ENCODE measurements at regions not wholly inside any gene's neighbourhood (a gene's known extent, or its start where the extent isn't known, plus 50 kb on each side); places are given as distances from the start of the nearest gene placed in this dataset.

GRCh38 chrX:145881175-145881995 lies 63.8 kb downstream of the SLITRK2 start:
- ChIA-PET RAD21 (ENCODE audit: unreplicated experiment) (no interaction called here), POLR2A (no interaction called here), CTCF (no interaction called here), SMC1A (ENCODE audit: uncharacterized antibody, unreplicated experiment) (no interaction called here)
- H3K79me2 ChIP-seq (ENCODE audit: control insufficient read depth, insufficient read depth, low read length): no peaks in the 10 kb centered on the region
- no peaks in the 10 kb centered on the region for H3K27me3 ChIP-seq (replicated peaks in 1 of 2; ENCODE audit: control insufficient read depth in 2 of 2, insufficient read depth in 2 of 2, low read length in 1 of 2)
- no peaks in the 10 kb centered on the region for H4K20me1 ChIP-seq (ENCODE audit: control insufficient read depth, insufficient read depth)
- 13% methylated on average over 14 of the region's 14 CpGs for WGBS (ENCODE audit: insufficient coverage, insufficient replicate concordance, low lambda C conversion rate, missing lambda C conversion rate)
- intact Hi-C loops (cut with micrococcal nuclease; ENCODE audit: unreplicated experiment) (no loop called here), in situ Hi-C loops (cut with MboI) (no loop called here)
- no peak overlapping the region for H3K4me2 ChIP-seq (ENCODE audit: control insufficient read depth, insufficient read depth)
- no peaks in the 10 kb centered on the region for H3K4me1 ChIP-seq (ENCODE audit: control insufficient read depth, insufficient read depth, low read length)
- no peak overlapping the region for H2AFZ ChIP-seq (ENCODE audit: control insufficient read depth, low read depth, low read length)
- BruUV-seq (replicated peaks): no TSS peak
- no peaks in the 10 kb centered on the region for H3K9me3 ChIP-seq (replicated peaks; ENCODE audit: control insufficient read depth, insufficient read depth, low read length)
- no peak overlapping the region for H3K27ac ChIP-seq (ENCODE audit: control insufficient read depth, insufficient read depth)
- FAIRE-seq: no peak
- DNase-seq (ENCODE audit: low read depth, low spot score): no peak
- H3K4me3 ChIP-seq: no peak overlapping the region
- H3K36me3 ChIP-seq (ENCODE audit: control insufficient read depth in 2 of 2, insufficient read depth in 2 of 2, low read length in 1 of 2): no peaks in the 10 kb centered on the region
- ATAC-seq: no peak
- no peak for TF ChIP-seq MXI1 (IDR thresholded peaks at IDR 0.05; ENCODE audit: low read depth, low read length)
- TF ChIP-seq ATF2 (IDR thresholded peaks at IDR 0.05; ENCODE audit: low read length): no peak
- no peak for TF ChIP-seq SIX5 (IDR thresholded peaks at IDR 0.05; ENCODE audit: low read depth, low read length, severe bottlenecking)
- TF ChIP-seq IKZF1 (conservative IDR thresholded peaks at IDR 0.05): no peak
- no peak for TF ChIP-seq NFIC (IDR thresholded peaks at IDR 0.05; ENCODE audit: low read depth, low read length)
- TF ChIP-seq ZNF622 (IDR thresholded peaks at IDR 0.05): no peak
- TF ChIP-seq HDAC6 (IDR thresholded peaks at IDR 0.05; ENCODE audit: unreplicated experiment): no peak
- TF ChIP-seq, protein P1, sequence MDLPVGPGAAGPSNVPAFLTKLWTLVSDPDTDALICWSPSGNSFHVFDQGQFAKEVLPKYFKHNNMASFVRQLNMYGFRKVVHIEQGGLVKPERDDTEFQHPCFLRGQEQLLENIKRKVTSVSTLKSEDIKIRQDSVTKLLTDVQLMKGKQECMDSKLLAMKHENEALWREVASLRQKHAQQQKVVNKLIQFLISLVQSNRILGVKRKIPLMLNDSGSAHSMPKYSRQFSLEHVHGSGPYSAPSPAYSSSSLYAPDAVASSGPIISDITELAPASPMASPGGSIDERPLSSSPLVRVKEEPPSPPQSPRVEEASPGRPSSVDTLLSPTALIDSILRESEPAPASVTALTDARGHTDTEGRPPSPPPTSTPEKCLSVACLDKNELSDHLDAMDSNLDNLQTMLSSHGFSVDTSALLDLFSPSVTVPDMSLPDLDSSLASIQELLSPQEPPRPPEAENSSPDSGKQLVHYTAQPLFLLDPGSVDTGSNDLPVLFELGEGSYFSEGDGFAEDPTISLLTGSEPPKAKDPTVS (IDR thresholded peaks at IDR 0.05; ENCODE audit: low read depth, low read length): no peak
- no peak for TF ChIP-seq CBX5 (IDR thresholded peaks at IDR 0.05; ENCODE audit: low read depth)
- TF ChIP-seq NR2C1 (IDR thresholded peaks at IDR 0.05): no peak
- no peak for TF ChIP-seq MYB (IDR thresholded peaks at IDR 0.05; ENCODE audit: borderline replicate concordance, low read depth, low read length)
- TF ChIP-seq CREM (IDR thresholded peaks at IDR 0.05; ENCODE audit: low read depth): no peak
- no peak for TF ChIP-seq RFX5 (IDR thresholded peaks at IDR 0.05; ENCODE audit: low read depth, low read length)
- TF ChIP-seq, protein P2, sequence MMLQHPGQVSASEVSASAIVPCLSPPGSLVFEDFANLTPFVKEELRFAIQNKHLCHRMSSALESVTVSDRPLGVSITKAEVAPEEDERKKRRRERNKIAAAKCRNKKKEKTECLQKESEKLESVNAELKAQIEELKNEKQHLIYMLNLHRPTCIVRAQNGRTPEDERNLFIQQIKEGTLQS (IDR thresholded peaks at IDR 0.05; ENCODE audit: borderline replicate concordance, extremely low read depth, low read depth, low read length): no peak
- TF ChIP-seq, protein P3, sequence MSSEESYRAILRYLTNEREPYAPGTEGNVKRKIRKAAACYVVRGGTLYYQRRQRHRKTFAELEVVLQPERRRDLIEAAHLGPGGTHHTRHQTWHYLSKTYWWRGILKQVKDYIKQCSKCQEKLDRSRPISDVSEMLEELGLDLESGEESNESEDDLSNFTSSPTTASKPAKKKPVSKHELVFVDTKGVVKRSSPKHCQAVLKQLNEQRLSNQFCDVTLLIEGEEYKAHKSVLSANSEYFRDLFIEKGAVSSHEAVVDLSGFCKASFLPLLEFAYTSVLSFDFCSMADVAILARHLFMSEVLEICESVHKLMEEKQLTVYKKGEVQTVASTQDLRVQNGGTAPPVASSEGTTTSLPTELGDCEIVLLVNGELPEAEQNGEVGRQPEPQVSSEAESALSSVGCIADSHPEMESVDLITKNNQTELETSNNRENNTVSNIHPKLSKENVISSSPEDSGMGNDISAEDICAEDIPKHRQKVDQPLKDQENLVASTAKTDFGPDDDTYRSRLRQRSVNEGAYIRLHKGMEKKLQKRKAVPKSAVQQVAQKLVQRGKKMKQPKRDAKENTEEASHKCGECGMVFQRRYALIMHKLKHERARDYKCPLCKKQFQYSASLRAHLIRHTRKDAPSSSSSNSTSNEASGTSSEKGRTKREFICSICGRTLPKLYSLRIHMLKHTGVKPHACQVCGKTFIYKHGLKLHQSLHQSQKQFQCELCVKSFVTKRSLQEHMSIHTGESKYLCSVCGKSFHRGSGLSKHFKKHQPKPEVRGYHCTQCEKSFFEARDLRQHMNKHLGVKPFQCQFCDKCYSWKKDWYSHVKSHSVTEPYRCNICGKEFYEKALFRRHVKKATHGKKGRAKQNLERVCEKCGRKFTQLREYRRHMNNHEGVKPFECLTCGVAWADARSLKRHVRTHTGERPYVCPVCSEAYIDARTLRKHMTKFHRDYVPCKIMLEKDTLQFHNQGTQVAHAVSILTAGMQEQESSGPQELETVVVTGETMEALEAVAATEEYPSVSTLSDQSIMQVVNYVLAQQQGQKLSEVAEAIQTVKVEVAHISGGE (CRISPR knock-in tag; IDR thresholded peaks at IDR 0.05): no peak
- TF ChIP-seq ZNF384 (IDR thresholded peaks at IDR 0.05; ENCODE audit: borderline replicate concordance, low read depth, low read length): no peak
- H3K9ac ChIP-seq (ENCODE audit: control insufficient read depth, insufficient read depth, low read length): no peak overlapping the region
